GM18907 (cell line): ENCODE measurements at regions not wholly inside any gene's neighbourhood (a gene's known extent, or its start where the extent isn't known, plus 50 kb on each side); places are given as distances from the start of the nearest gene placed in this dataset.

Source experiments
- ATAC-seq: cut with Tn5 transposase; IDR thresholded peaks from one replicate; pipeline ENCODE4 v1.9.1; 2021; ENCODE audit warnings: mild to moderate bottlenecking, moderate library complexity; ENCODE audit not compliant: unreplicated experiment

DNA sequence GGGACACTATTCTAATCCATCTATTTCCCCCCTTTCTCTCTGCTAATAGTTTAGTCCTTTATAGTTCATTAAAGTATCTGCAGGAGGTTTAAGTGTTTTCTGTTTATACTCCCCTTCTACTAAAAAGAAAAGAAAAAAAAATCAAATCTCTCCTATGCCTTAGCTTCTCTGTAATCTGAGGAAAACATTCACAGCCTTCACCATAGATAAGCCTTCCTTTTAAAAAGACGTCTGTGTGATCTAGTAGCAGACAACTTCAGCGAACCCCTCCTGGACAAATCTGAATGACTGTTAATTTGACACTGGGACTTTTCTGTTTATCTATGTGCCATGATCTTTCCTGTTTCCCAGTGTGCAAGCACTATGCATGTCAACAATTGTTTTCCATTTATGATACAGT, 70.4 kb upstream of the CDH19 start:
- ATAC-seq = no peak

DNA sequence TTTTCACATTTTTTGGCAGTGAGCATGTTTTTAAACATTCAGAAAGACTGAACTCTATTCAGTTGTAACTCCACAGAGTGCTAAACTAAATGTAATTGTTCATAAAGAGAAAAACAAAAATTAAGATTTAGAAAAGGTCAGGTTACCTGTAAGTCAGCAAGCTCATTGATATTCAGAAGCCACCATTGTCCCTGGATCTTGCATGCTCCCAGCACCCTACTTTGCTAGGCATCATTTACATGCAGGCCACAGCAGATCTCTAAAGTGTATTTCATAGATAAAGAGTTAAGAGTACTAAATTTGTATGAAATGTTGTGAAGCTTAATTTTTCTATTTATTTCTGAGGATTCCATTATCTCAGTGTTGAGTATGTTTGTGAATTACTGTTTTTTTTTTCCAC, 64.8 kb upstream of the CDH19 start:
- no peak for ATAC-seq

- no peak for ATAC-seq
Observed at GRCh38 chr18:66662632-66663031, 58.7 kb upstream of the CDH19 start.

- no peak for ATAC-seq
Observed at GRCh38 chr18:66655407-66655806, 51.5 kb upstream of the CDH19 start.
